Right lobe of liver (tissue), 4 donors: ENCODE measurements at regions not wholly inside any gene's neighbourhood (a gene's known extent, or its start where the extent isn't known, plus 50 kb on each side); places are given as distances from the start of the nearest gene placed in this dataset.

Experiments
- POLR2A ChIP-seq: fragments of 450-650 bp; IDR thresholded peaks from one replicate; pipeline ENCODE4 v1.6.1; 2017; ENCODE audit warnings: antibody characterized with exemption, mild to moderate bottlenecking
- TF ChIP-seq, protein P1 (sequence below), 4 donors: fragments of 200-600 bp in 3 of 4; fragments of 450-650 bp in 1 of 4; IDR thresholded peaks; one replicate each; pipeline versions ENCODE4 v1.5.1 to v1.8.0; 2016 to 2022; ENCODE audit warnings: antibody characterized with exemption in 4 of 4, mild to moderate bottlenecking in 2 of 4
- donor health status: DM: no; HTN: no; CAD: no.
- donor health status: DM: no; HTN: no; CAD: no.
- donor health status: DM: no; HTN: yes; CAD: no.

DNA sequence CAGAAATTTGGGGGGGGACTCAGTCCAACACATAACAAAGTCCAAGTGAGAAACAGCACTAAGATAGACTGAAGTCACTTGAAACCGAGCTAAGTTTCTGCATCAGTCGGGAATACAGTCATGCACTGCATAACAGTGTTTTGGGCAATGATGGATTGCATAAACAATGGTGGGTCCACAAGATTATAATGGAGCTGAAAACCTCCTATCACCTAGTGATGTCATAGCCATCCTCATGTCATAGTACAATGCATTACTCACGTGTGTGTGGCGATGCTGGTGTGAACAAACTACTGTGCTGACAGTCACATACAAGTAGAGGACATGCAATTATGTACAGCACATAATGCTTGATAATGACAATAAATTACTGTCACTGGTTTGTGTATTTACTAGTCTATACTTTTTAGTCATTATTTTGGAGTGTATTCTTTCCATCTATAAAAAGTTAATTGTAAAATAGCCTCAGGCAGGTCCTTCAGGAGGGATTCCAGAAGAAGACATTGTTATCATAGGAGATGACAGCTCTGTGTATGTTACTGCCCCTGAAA lies 154.5 kb upstream of the ECI2 start:
- no peak for TF ChIP-seq POLR2A
- TF ChIP-seq, protein P1, sequence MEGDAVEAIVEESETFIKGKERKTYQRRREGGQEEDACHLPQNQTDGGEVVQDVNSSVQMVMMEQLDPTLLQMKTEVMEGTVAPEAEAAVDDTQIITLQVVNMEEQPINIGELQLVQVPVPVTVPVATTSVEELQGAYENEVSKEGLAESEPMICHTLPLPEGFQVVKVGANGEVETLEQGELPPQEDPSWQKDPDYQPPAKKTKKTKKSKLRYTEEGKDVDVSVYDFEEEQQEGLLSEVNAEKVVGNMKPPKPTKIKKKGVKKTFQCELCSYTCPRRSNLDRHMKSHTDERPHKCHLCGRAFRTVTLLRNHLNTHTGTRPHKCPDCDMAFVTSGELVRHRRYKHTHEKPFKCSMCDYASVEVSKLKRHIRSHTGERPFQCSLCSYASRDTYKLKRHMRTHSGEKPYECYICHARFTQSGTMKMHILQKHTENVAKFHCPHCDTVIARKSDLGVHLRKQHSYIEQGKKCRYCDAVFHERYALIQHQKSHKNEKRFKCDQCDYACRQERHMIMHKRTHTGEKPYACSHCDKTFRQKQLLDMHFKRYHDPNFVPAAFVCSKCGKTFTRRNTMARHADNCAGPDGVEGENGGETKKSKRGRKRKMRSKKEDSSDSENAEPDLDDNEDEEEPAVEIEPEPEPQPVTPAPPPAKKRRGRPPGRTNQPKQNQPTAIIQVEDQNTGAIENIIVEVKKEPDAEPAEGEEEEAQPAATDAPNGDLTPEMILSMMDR (IDR thresholded peaks at IDR 0.05) = no peak
